CD1c-positive myeloid dendritic cell (primary cell): ENCODE measurements at regions not wholly inside any gene's neighbourhood (a gene's known extent, or its start where the extent isn't known, plus 50 kb on each side); places are given as distances from the start of the nearest gene placed in this dataset.

Source experiments
- DNase-seq: peaks from one replicate; pipeline ENCODE4 v3.0.0-alpha.2; 2016; ENCODE audit errors: extremely low spot score

- DNase-seq = no peak
Measured at GRCh38 chr2:147365622-147366021, 479.2 kb upstream of the ACVR2A start.

- no peak for DNase-seq
Measured at GRCh38 chr2:147364597-147364996, 480.2 kb upstream of the ACVR2A start.

GRCh38 chr2:147363181-147363580 lies 481.6 kb upstream of the ACVR2A start:
- DNase-seq = no peak

- no peak for DNase-seq
Measured at GRCh38 chr2:147358375-147358774, 486.5 kb upstream of the ACVR2A start.

DNA sequence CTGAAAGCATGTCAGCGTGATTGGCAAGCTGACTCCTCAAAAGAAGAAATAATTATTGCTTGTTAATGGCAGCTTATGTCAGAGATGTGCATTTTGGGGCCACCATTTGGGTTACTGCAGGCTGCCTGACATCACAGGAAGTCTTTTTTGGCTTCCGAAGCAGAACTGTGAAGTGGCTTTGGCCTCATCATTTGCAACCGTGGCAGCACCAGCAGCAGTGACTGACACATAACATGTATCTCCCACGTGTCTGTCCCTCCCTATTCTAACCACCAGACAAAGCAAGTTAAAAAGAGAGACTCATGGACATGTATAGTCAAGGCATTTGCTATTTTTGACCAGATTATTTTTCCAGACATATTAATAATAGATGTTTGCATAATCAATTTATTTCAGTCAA lies 488.7 kb upstream of the ACVR2A start:
- no peak for DNase-seq

DNA sequence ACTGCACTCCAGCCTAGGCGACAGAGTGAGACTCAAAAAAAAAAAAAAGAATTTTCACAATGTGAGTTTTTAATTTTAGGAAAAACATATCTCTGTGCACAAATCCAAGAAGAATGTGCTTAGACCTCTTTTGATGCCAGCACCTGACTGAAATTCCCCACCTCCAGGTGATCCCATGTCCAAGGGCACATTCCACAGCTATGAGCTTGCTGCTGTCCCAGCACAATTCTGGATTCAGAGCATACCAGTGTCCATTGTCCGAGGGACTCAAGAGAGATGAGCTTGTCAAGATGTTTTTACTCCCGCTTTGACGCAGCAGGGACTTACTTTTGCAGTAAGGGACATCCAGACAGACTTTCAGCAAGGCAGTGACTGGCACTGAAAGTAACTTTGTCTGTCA lies 489.1 kb upstream of the ACVR2A start:
- DNase-seq = no peak

DNA sequence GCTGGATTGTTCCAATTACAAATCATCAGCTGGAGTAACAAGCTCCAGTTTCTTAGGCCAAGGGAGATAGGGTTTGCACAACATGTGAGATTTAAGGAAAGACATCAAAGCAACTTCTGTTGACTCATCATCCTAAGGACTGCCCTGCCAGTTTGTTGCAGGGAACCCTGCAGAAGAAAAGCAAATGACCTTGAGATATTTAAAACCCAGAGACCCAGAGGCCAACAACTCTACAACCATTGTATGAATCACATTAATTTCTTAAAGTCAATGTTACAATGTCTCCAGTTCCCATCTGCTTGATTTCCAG lies 491.8 kb upstream of the ACVR2A start:
- DNase-seq = no peak

DNA sequence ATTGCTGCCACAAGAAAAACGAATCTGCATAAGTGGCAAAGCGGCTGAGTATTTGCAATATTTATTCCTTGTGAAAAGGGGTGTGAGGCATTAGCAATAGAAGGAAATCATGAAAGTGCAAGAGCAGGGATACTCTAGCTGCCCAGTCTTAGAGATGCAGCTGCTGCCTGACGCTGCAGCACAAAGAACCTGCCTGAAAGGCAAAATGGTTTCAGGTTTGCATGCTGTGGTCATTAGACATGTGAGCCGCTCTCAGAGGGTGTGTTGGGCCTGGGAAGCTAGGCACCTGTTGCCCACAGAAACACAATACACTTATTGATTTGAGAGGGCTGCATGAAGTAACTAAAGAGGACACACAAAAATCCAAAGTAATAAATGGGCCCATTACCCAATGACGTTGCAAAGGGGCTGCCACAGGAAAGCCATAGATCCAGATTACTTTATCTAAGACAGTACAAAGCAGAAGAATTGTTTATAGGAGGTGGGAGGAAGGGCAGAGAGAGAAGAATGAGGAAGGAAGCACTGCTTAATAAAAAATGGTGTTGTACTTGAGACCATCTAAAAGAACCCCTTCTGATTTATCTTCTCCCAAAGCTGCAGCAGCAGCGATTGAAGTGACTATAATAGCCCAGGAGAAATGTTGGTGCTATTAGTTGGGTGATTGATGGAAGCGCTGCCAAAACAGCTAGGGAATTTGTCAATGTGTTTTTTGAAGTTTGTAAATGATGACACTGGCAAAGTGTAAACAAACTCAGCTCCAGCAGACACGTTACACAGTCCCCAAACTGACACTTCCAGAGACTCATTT lies 492.4 kb upstream of the ACVR2A start:
- no peak for DNase-seq

GRCh38 chr2:147351784-147352183 lies 493.0 kb upstream of the ACVR2A start:
- no peak for DNase-seq

GRCh38 chr2:147348931-147349555 lies 495.8 kb upstream of the ACVR2A start:
- no peak for DNase-seq

DNA sequence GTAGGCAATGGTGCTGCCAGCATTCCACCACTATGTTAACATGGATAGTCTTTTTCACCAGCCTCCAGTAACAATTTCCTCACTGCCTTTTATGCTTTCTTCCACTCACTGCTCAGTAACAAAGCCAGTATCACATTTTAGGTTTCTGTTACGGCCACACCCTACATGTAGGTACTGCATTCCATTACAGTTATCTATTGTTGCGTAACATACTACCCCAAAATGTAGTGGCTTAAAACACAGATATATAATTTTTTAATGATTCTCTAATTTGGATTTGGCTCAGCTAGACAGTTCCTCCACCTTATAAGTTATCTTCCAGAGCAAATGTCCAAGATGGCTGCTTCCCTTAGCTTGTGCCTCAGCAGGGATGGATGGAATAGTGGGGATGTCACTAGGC lies 498.7 kb upstream of the ACVR2A start:
- DNase-seq = no peak

DNA sequence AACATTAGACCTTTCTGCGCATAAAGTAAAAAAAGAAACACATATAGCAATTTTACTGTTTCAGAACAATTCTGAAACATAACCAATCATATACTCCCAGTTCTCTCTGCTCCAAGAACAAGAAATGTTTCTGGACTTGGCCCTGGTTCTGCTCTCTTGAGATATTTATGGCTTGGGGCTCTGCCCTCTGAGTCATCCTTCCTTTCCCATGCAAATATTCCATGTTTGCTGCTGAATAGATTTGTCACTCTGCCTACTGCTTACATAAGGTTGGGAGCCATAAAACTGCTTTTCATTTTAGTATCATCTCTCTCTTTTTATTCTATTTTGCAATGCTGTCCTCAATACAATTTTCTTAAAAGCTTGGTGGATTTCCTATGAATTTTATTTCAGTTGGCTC lies 499.6 kb upstream of the ACVR2A start:
- no peak for DNase-seq

DNA sequence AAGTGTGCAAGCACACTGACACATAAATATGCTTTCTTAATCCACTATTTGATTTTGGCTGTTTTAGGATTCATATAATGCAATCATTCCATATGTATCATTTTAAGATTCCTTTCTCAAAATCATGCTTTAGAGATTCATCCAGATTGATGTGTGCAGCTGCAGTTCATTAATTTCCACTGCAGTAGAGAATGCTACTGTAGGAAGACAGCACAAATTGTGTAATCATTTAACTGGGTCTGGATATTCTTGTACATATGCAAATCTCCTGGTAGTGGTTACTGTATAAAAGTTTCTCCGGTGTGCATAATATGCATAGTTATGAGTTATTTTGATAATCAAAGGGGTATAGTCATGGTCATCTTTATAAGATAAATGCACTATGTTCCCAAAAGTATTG lies 502.5 kb upstream of the ACVR2A start:
- DNase-seq = no peak

- peak; percentile 50 for DNase-seq
Measured at GRCh38 chr2:147331790-147332419, 512.9 kb upstream of the ACVR2A start.

DNA sequence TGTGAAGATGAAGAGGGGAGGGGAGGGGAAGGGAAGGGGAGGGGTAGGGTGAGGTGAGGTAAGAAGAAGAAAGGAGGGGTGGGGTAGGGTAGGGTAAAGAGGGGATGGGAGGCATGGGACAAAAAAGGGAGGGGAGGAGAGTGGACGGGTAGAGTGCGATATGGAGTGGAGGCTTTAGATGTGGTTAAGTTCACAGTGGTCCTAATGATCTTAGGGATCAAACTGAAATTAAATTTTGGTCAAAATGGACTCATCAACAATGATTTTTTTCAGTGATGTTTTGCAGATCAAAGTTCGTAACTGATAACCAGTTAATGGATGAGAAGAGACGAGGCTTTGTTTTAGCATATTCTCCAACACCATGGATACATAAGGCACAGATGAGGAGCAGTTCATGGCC lies 513.9 kb upstream of the ACVR2A start:
- DNase-seq = no peak

DNA sequence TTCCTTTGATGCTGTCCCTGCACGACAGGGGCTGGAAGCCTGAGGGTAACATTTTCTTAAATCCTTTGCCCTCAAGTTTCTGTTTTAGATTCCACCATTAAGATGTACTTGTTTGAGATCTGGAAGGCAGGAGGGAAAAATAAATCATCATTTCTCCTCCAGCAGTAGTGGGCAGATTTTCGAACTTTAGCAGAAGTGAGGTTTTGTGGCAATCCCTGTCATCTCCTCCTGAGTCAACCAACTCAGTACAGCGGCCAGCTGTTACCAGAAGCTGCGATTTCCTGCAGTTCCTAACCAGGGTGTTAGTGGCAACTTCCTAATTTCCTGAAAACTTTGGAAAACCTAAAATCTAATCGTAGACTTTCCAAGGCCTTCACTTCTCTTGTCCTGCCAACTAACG lies 517.2 kb upstream of the ACVR2A start:
- DNase-seq = peak; percentile 46

- DNase-seq = no peak
Measured at GRCh38 chr2:147325990-147326389, 518.8 kb upstream of the ACVR2A start.

- DNase-seq = peak; percentile 57
Measured at GRCh38 chr2:147320146-147320545, 524.7 kb upstream of the ACVR2A start.

DNA sequence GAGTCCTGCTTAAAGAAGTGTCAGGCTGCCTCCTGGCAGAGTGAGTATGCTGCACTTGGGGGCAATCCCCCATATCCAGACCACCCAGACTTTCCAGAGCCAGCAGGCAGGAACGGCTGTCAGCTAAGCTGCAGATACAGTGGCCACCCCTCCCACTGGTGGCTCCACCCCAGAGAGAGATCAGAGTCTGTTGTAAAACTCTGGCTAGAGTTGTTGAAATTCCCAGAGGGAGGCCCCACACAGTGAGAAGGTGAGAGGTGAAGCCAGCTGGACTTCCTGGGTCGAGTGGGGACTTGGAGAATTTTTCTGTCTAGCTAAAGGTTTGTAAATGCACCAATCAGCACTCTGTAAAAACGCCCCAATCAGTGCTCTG lies 533.8 kb upstream of the ACVR2A start:
- no peak for DNase-seq

DNA sequence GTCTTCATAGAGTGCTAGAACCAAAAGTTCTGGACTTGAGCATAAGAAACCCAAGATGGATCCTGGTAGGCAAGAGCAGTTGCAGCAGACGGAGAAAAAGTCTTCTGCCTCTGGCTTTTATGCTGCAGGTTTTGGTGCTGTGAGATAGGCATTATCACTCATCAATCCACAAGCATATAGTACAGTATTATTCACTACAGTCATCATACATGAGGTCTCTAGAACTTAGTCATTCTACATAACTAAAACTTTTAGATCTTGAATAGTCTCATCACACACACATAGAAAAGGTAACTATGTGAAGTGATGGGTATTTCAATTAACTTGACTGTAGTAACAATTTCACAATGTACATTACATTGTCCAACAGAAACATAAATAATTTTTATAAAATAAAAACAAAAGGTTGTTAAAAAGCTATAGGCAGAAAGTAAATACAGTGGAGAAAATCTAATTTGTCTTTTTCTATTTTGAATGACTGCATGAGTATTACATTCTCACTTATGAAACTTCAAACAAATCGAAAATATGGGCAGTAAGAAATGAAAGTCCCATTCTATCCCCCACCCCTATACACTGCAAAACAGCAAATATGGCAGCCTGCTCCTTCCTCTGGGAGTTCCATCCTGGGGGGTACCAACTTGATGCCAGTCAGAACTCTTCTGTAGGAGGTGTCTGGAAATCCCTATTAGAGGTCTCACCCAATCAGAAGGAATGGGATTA lies 534.3 kb upstream of the ACVR2A start:
- DNase-seq = no peak

GRCh38 chr2:147297820-147298219 lies 547.0 kb upstream of the ACVR2A start:
- peak; percentile 33 for DNase-seq

DNA sequence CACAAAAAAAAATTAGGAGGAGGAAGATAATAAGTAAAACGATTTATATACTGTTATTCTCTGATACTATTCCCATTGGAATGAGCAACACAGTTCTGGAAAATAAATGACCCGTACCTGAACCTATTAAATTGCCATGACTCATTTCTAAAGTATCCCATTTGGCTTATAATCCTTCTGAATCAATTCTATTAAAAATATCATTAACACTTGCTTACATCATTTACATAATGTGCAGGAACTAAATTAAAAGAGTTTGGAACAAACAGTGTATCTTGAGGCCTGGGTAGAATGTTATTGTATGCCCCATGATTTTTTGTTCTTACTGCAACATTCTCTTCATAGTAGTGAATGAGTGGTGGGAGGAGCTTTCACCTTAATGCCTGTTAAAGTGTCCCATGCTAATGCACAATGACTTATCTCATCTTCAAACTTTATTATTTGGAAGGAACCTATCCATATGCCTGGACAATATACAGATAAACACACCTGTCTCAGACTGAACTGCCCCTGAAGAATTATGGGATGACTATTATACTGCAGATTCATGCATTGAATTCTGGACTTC lies 549.9 kb upstream of the ACVR2A start:
- DNase-seq = no peak
